A673 (cell line): ENCODE measurements at regions not wholly inside any gene's neighbourhood (a gene's known extent, or its start where the extent isn't known, plus 50 kb on each side); places are given as distances from the start of the nearest gene placed in this dataset.

ENCODE experiments used
- EZH2 ChIP-seq: fragments of 200-600 bp; sonication (generic); IDR thresholded peaks from 2 replicates; pipeline ENCODE4 v1.6.1; 2017; ENCODE audit warnings: borderline replicate concordance, low read depth, mild to moderate bottlenecking, mixed read lengths, antibody characterized with exemption, low read length; ENCODE audit not compliant: poor library complexity, severe bottlenecking
- TF ChIP-seq, protein P1 (sequence below): fragments of 300-800, 200-600 bp; sonication (generic); conservative IDR thresholded peaks from 2 replicates; pipeline ENCODE4 v1.5.1; 2017; ENCODE audit warnings: low read depth, mild to moderate bottlenecking, antibody characterized with exemption, low read length, moderate library complexity, mixed read lengths

GRCh38 chr11:113634940-113635575 lies 71.0 kb downstream of the TMPRSS5 start:
- TF ChIP-seq, protein P1, sequence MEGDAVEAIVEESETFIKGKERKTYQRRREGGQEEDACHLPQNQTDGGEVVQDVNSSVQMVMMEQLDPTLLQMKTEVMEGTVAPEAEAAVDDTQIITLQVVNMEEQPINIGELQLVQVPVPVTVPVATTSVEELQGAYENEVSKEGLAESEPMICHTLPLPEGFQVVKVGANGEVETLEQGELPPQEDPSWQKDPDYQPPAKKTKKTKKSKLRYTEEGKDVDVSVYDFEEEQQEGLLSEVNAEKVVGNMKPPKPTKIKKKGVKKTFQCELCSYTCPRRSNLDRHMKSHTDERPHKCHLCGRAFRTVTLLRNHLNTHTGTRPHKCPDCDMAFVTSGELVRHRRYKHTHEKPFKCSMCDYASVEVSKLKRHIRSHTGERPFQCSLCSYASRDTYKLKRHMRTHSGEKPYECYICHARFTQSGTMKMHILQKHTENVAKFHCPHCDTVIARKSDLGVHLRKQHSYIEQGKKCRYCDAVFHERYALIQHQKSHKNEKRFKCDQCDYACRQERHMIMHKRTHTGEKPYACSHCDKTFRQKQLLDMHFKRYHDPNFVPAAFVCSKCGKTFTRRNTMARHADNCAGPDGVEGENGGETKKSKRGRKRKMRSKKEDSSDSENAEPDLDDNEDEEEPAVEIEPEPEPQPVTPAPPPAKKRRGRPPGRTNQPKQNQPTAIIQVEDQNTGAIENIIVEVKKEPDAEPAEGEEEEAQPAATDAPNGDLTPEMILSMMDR: no peak
- TF ChIP-seq EZH2: no peak
